OCI-LY7 (cell line): ENCODE measurements at regions not wholly inside any gene's neighbourhood (a gene's known extent, or its start where the extent isn't known, plus 50 kb on each side); places are given as distances from the start of the nearest gene placed in this dataset.

Source experiments
- EZH2phosphoT487 ChIP-seq: fragments of 200-600 bp; sonication (generic); IDR thresholded peaks from 2 replicates; pipeline ENCODE4 v1.6.1; 2018; ENCODE audit warnings: low read depth, borderline replicate concordance, mild to moderate bottlenecking, mixed run types, antibody characterized with exemption, low read length, moderate library complexity, mixed read lengths
- TF ChIP-seq, protein P1 (sequence below): fragments of 200-600 bp; sonication (generic); conservative IDR thresholded peaks from 2 replicates; pipeline ENCODE4 v1.5.1; 2014; ENCODE audit warnings: mild to moderate bottlenecking, antibody characterized with exemption, low read length, moderate library complexity, mixed read lengths

- TF ChIP-seq, protein P1, sequence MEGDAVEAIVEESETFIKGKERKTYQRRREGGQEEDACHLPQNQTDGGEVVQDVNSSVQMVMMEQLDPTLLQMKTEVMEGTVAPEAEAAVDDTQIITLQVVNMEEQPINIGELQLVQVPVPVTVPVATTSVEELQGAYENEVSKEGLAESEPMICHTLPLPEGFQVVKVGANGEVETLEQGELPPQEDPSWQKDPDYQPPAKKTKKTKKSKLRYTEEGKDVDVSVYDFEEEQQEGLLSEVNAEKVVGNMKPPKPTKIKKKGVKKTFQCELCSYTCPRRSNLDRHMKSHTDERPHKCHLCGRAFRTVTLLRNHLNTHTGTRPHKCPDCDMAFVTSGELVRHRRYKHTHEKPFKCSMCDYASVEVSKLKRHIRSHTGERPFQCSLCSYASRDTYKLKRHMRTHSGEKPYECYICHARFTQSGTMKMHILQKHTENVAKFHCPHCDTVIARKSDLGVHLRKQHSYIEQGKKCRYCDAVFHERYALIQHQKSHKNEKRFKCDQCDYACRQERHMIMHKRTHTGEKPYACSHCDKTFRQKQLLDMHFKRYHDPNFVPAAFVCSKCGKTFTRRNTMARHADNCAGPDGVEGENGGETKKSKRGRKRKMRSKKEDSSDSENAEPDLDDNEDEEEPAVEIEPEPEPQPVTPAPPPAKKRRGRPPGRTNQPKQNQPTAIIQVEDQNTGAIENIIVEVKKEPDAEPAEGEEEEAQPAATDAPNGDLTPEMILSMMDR: no peak
- TF ChIP-seq EZH2phosphoT487: no peak
Observed at GRCh38 chr11:101346591-101346990, 217.0 kb upstream of the PGR start.
